A549 (cell line): ENCODE measurements at regions not wholly inside any gene's neighbourhood (a gene's known extent, or its start where the extent isn't known, plus 50 kb on each side); places are given as distances from the start of the nearest gene placed in this dataset.

ENCODE experiments used
- ESRRA ChIP-seq: fragments of 150-350 bp; IDR thresholded peaks from 2 replicates; pipeline ENCODE4 v1.6.1; 2014; ENCODE audit warnings: mild to moderate bottlenecking, low read length, borderline replicate concordance
- MAX ChIP-seq: IDR thresholded peaks from 2 replicates; pipeline ENCODE4 v1.6.1; 2012
- POLR2A ChIP-seq: IDR thresholded peaks from 2 replicates; pipeline ENCODE4 v1.6.1; 2012; ENCODE audit warnings: mild to moderate bottlenecking, low read length
- TF ChIP-seq, protein P1 (sequence below): fragments of >200 bp; sonication (Bioruptor Twin); formaldehyde crosslinking; IDR thresholded peaks from 3 replicates; pipeline ENCODE4 v1.5.1; 2016

GRCh38 chr2:196330645-196331044 is 159.3 kb upstream of the STK17B start:
- no peak for TF ChIP-seq POLR2A
- no peak for TF ChIP-seq ESRRA
- TF ChIP-seq, protein P1, sequence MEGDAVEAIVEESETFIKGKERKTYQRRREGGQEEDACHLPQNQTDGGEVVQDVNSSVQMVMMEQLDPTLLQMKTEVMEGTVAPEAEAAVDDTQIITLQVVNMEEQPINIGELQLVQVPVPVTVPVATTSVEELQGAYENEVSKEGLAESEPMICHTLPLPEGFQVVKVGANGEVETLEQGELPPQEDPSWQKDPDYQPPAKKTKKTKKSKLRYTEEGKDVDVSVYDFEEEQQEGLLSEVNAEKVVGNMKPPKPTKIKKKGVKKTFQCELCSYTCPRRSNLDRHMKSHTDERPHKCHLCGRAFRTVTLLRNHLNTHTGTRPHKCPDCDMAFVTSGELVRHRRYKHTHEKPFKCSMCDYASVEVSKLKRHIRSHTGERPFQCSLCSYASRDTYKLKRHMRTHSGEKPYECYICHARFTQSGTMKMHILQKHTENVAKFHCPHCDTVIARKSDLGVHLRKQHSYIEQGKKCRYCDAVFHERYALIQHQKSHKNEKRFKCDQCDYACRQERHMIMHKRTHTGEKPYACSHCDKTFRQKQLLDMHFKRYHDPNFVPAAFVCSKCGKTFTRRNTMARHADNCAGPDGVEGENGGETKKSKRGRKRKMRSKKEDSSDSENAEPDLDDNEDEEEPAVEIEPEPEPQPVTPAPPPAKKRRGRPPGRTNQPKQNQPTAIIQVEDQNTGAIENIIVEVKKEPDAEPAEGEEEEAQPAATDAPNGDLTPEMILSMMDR = no peak
- no peak for TF ChIP-seq MAX
